Esophagus (tissue), 2 donors: ENCODE measurements at regions not wholly inside any gene's neighbourhood (a gene's known extent, or its start where the extent isn't known, plus 50 kb on each side); places are given as distances from the start of the nearest gene placed in this dataset.

Source experiments
- H3K27ac ChIP-seq, 2 donors: one replicate each; pipeline ENCODE4 v1.5.1; 2013; ENCODE audit warnings: low read depth in 2 of 2, mild to moderate bottlenecking in 2 of 2, inconsistent platforms in 1 of 2, low read length in 1 of 2, moderate library complexity in 1 of 2
- H3K27me3 ChIP-seq, 2 donors: one replicate each; pipeline ENCODE4 v1.6.1; 2013; ENCODE audit warnings: low read length in 2 of 2, control low read depth in 1 of 2, mild to moderate bottlenecking in 1 of 2; ENCODE audit not compliant: insufficient read depth in 2 of 2, control insufficient read depth in 1 of 2
- H3K36me3 ChIP-seq, 2 donors: one replicate each; pipeline ENCODE4 v1.6.1; 2013; ENCODE audit warnings: low read length in 1 of 2; ENCODE audit not compliant: control insufficient read depth in 2 of 2, insufficient read depth in 2 of 2
- H3K4me1 ChIP-seq, 2 donors: one replicate each; pipeline ENCODE4 v1.6.1; 2013; ENCODE audit warnings: low read length in 1 of 2; ENCODE audit not compliant: control insufficient read depth in 2 of 2, insufficient read depth in 2 of 2
- H3K4me3 ChIP-seq, 2 donors: one replicate each; pipeline ENCODE4 v1.5.1; 2013; ENCODE audit warnings: low read length in 2 of 2, mild to moderate bottlenecking in 2 of 2, low read depth in 1 of 2, moderate library complexity in 1 of 2
- H3K9me3 ChIP-seq, 2 donors: one replicate each; pipeline ENCODE4 v1.6.1; 2013; ENCODE audit warnings: mild to moderate bottlenecking in 2 of 2, low read depth in 1 of 2, low read length in 1 of 2, moderate library complexity in 1 of 2; ENCODE audit not compliant: control insufficient read depth in 2 of 2, insufficient read depth in 1 of 2
- WGBS, 2 donors: extraction: QIAGEN DNeasy Blood & Tissue Kit; methylation state at CpG; one replicate each; pipeline ENCODE4 v1.1.7; 2013; 5-methylcytosine and 5-hydroxymethylcytosine counted together
- donor health status: healthy with polysubstance abuse.
- donor health status: Bipolar disorder and iron deficiency.

GRCh38 chr4:15349531-15349935 is 78.3 kb upstream of the C1QTNF7 start:
- Histone ChIP-seq H3K27me3 (no peaks in the 10 kb centered on the region), H3K36me3 (no peaks in the 10 kb centered on the region), H3K9me3 (no peaks in the 10 kb centered on the region), H3K4me1 (no peaks in the 10 kb centered on the region), H3K4me3 (no peak overlapping the region), H3K27ac (no peak overlapping the region)
- 38 to 46% methylated on average over 3 of the region's 3 CpGs for WGBS, 2 donors

DNA sequence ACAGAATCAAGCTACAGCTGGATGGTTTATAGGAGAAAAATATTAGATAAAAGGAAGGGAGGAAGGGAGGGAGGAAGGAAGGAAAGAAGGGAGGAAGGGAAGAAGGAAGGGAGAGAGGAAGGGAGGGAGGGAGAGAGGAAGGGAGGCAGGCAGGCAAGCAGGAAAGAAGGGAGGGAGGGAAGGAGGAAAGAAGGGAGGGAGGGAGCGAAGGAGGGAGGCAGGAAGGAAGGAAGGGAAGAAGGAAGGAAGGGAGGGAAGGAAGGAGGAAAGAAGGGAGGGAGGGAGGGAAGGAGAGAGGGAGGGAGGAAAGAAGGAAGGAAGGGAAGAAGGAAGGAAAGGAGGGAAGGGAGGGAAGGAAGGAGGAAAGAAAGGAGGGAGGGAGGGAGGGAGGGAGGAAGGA is 77.9 kb upstream of the C1QTNF7 start:
- WGBS, 2 donors = 87 to 89% methylated on average over 1 of the region's 1 CpG
- H3K9me3 ChIP-seq = no peaks in the 10 kb centered on the region
- no peak overlapping the region for H3K27ac ChIP-seq
- H3K27me3 ChIP-seq = no peaks in the 10 kb centered on the region
- H3K4me3 ChIP-seq = no peak overlapping the region
- H3K36me3 ChIP-seq = no peaks in the 10 kb centered on the region
- H3K4me1 ChIP-seq = no peaks in the 10 kb centered on the region

- H3K9me3 ChIP-seq = no peaks in the 10 kb centered on the region
- H3K27ac ChIP-seq = no peak overlapping the region
- no peaks in the 10 kb centered on the region for H3K36me3 ChIP-seq
- H3K4me1 ChIP-seq = no peaks in the 10 kb centered on the region
- H3K4me3 ChIP-seq = no peak overlapping the region
- 59 to 89% methylated on average over 2 of the region's 2 CpGs for WGBS, 2 donors
- H3K27me3 ChIP-seq = no peaks in the 10 kb centered on the region
Measured at GRCh38 chr4:15352524-15352923, 75.3 kb upstream of the C1QTNF7 start.

GRCh38 chr4:15353207-15353606 is 74.6 kb upstream of the C1QTNF7 start:
- no peaks in the 10 kb centered on the region for H3K4me1 ChIP-seq
- no peak overlapping the region for H3K4me3 ChIP-seq
- no peaks in the 10 kb centered on the region for H3K36me3 ChIP-seq
- no peak overlapping the region for H3K27ac ChIP-seq
- 41 to 59% methylated on average over 3 of the region's 3 CpGs for WGBS, 2 donors
- no peaks in the 10 kb centered on the region for H3K9me3 ChIP-seq
- no peaks in the 10 kb centered on the region for H3K27me3 ChIP-seq

- H3K27me3 ChIP-seq = no peaks in the 10 kb centered on the region
- no peaks in the 10 kb centered on the region for H3K4me1 ChIP-seq
- no peak overlapping the region for H3K27ac ChIP-seq
- H3K4me3 ChIP-seq = no peak overlapping the region
- no peaks in the 10 kb centered on the region for H3K36me3 ChIP-seq
- H3K9me3 ChIP-seq = no peaks in the 10 kb centered on the region
- WGBS, 2 donors = 72 to 80% methylated on average over 8 of the region's 8 CpGs
Measured at GRCh38 chr4:15354371-15355297, 73.2 kb upstream of the C1QTNF7 start.

- Histone ChIP-seq H3K27ac (no peak overlapping the region), H3K9me3 (no peaks in the 10 kb centered on the region), H3K27me3 (no peaks in the 10 kb centered on the region), H3K4me3 (no peak overlapping the region), H3K4me1 (no peaks in the 10 kb centered on the region), H3K36me3 (no peaks in the 10 kb centered on the region)
- 83 to 90% methylated on average over 2 of the region's 2 CpGs for whole genome bisulfite sequencing, 2 donors
Measured at GRCh38 chr4:15361529-15361928, 66.3 kb upstream of the C1QTNF7 start.

DNA sequence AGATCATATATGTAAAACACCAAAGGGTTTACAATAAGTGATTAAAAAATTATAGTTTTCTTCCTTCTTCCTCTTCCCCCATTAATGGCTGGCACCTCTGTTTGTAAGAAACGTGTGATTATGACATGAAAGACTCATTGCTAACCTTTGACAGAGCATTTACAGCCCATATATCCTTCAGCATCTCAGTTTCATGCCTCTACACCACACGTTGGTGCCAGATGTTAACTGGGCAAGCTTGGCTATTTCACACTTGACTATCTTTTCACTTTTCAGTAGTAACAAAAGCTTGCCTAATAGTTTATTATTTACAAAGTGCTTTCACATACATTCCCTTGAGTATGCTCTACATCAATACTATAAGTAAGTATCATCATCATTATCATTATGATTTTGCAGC is 65.3 kb upstream of the C1QTNF7 start:
- no peak overlapping the region for H3K4me3 ChIP-seq
- no peaks in the 10 kb centered on the region for H3K27me3 ChIP-seq
- H3K4me1 ChIP-seq = no peaks in the 10 kb centered on the region
- no peaks in the 10 kb centered on the region for H3K9me3 ChIP-seq
- 42 to 58% methylated on average over 2 of the region's 2 CpGs for WGBS, 2 donors
- no peak overlapping the region for H3K27ac ChIP-seq
- H3K36me3 ChIP-seq = no peaks in the 10 kb centered on the region

- no peak overlapping the region for H3K27ac ChIP-seq
- no peaks in the 10 kb centered on the region for H3K4me1 ChIP-seq
- no peaks in the 10 kb centered on the region for H3K9me3 ChIP-seq
- no peaks in the 10 kb centered on the region for H3K27me3 ChIP-seq
- no peak overlapping the region for H3K4me3 ChIP-seq
- H3K36me3 ChIP-seq = no peaks in the 10 kb centered on the region
Measured at GRCh38 chr4:15364183-15364582, 63.6 kb upstream of the C1QTNF7 start.

GRCh38 chr4:15365641-15366040 is 62.2 kb upstream of the C1QTNF7 start:
- WGBS, 2 donors = 42 to 45% methylated on average over 1 of the region's 1 CpG
- Histone ChIP-seq H3K4me1 (no peaks in the 10 kb centered on the region), H3K4me3 (no peak overlapping the region), H3K36me3 (no peaks in the 10 kb centered on the region), H3K27ac (no peak overlapping the region), H3K9me3 (no peaks in the 10 kb centered on the region), H3K27me3 (no peaks in the 10 kb centered on the region)

- Histone ChIP-seq H3K4me1 (no peaks in the 10 kb centered on the region), H3K4me3 (no peak overlapping the region), H3K9me3 (no peaks in the 10 kb centered on the region), H3K27me3 (no peaks in the 10 kb centered on the region), H3K27ac (no peak overlapping the region), H3K36me3 (no peaks in the 10 kb centered on the region)
- WGBS, 2 donors = 22 to 38% methylated on average over 1 of the region's 1 CpG
Measured at GRCh38 chr4:15366721-15367120, 61.1 kb upstream of the C1QTNF7 start.
